ENCODE measurements at regions not wholly inside any gene's neighbourhood (a gene's known extent, or its start where the extent isn't known, plus 50 kb on each side); places are given as distances from the start of the nearest gene placed in this dataset.

GRCh38 chr10:43944381-43945093 is 295.9 kb upstream of the ZNF32 start:
- no peaks in the 10 kb centered on the region for H3K9me3 ChIP-seq (ENCODE audit: control insufficient read depth, low read length)
- no peak overlapping the region for H3K9ac ChIP-seq (ENCODE audit: low read length)
- H3K4me1 ChIP-seq (ENCODE audit: control insufficient read depth, insufficient read depth, low read length), result peaks cover 29% of the 10 kb centered on the region
- H3K36me3 ChIP-seq (ENCODE audit: control insufficient read depth, insufficient read depth, low read length), result no peaks in the 10 kb centered on the region
- no peaks in the 10 kb centered on the region for H3K27me3 ChIP-seq (ENCODE audit: control insufficient read depth, insufficient read depth, low read length)
- H3K4me3 ChIP-seq (ENCODE audit: low read length), result no peak overlapping the region

GRCh38 chr10:43943818-43944360 is 295.2 kb upstream of the ZNF32 start:
- H3K4me1 ChIP-seq (ENCODE audit: control insufficient read depth, insufficient read depth, low read length), result peaks cover 29% of the 10 kb centered on the region
- no peaks in the 10 kb centered on the region for H3K27me3 ChIP-seq (ENCODE audit: control insufficient read depth, insufficient read depth, low read length)
- H3K36me3 ChIP-seq (ENCODE audit: control insufficient read depth, insufficient read depth, low read length), result no peaks in the 10 kb centered on the region
- no peaks in the 10 kb centered on the region for H3K9me3 ChIP-seq (ENCODE audit: control insufficient read depth, low read length)
- no peak overlapping the region for H3K9ac ChIP-seq (ENCODE audit: low read length)
- H3K4me3 ChIP-seq (ENCODE audit: low read length), result no peak overlapping the region

GRCh38 chr10:43943119-43943817 is 294.6 kb upstream of the ZNF32 start:
- Histone ChIP-seq H3K4me3 (ENCODE audit: low read length) (no peak overlapping the region), H3K27me3 (ENCODE audit: control insufficient read depth, insufficient read depth, low read length) (no peaks in the 10 kb centered on the region), H3K9ac (ENCODE audit: low read length) (no peak overlapping the region), H3K36me3 (ENCODE audit: control insufficient read depth, insufficient read depth, low read length) (no peaks in the 10 kb centered on the region), H3K4me1 (ENCODE audit: control insufficient read depth, insufficient read depth, low read length) (peaks cover 29% of the 10 kb centered on the region), H3K9me3 (ENCODE audit: control insufficient read depth, low read length) (no peaks in the 10 kb centered on the region)

GRCh38 chr10:43942096-43942850 is 293.6 kb upstream of the ZNF32 start:
- H3K4me3 ChIP-seq (ENCODE audit: low read length), result no peak overlapping the region
- H3K36me3 ChIP-seq (ENCODE audit: control insufficient read depth, insufficient read depth, low read length), result no peaks in the 10 kb centered on the region
- H3K27me3 ChIP-seq (ENCODE audit: control insufficient read depth, insufficient read depth, low read length), result no peaks in the 10 kb centered on the region
- no peaks in the 10 kb centered on the region for H3K9me3 ChIP-seq (ENCODE audit: control insufficient read depth, low read length)
- peaks cover 29% of the 10 kb centered on the region for H3K4me1 ChIP-seq (ENCODE audit: control insufficient read depth, insufficient read depth, low read length)
- no peak overlapping the region for H3K9ac ChIP-seq (ENCODE audit: low read length)

- H3K4me1 ChIP-seq (ENCODE audit: control insufficient read depth, insufficient read depth, low read length), result peaks cover 29% of the 10 kb centered on the region
- H3K9ac ChIP-seq (ENCODE audit: low read length), result no peak overlapping the region
- no peaks in the 10 kb centered on the region for H3K36me3 ChIP-seq (ENCODE audit: control insufficient read depth, insufficient read depth, low read length)
- no peak overlapping the region for H3K4me3 ChIP-seq (ENCODE audit: low read length)
- H3K9me3 ChIP-seq (ENCODE audit: control insufficient read depth, low read length), result no peaks in the 10 kb centered on the region
- no peaks in the 10 kb centered on the region for H3K27me3 ChIP-seq (ENCODE audit: control insufficient read depth, insufficient read depth, low read length)
These were observed 292.5 kb upstream of the ZNF32 start for GRCh38 chr10:43940898-43941837.

GRCh38 chr10:43939939-43940820 is 291.5 kb upstream of the ZNF32 start:
- H3K36me3 ChIP-seq (ENCODE audit: control insufficient read depth, insufficient read depth, low read length), result no peaks in the 10 kb centered on the region
- H3K9me3 ChIP-seq (ENCODE audit: control insufficient read depth, low read length), result no peaks in the 10 kb centered on the region
- no peak overlapping the region for H3K9ac ChIP-seq (ENCODE audit: low read length)
- H3K27me3 ChIP-seq (ENCODE audit: control insufficient read depth, insufficient read depth, low read length), result no peaks in the 10 kb centered on the region
- no peak overlapping the region for H3K4me3 ChIP-seq (ENCODE audit: low read length)
- H3K4me1 ChIP-seq (ENCODE audit: control insufficient read depth, insufficient read depth, low read length), result peaks cover 29% of the 10 kb centered on the region

GRCh38 chr10:43939389-43939938 is 290.8 kb upstream of the ZNF32 start:
- H3K4me3 ChIP-seq (ENCODE audit: low read length), result no peak overlapping the region
- H3K9me3 ChIP-seq (ENCODE audit: control insufficient read depth, low read length), result no peaks in the 10 kb centered on the region
- H3K27me3 ChIP-seq (ENCODE audit: control insufficient read depth, insufficient read depth, low read length), result no peaks in the 10 kb centered on the region
- H3K36me3 ChIP-seq (ENCODE audit: control insufficient read depth, insufficient read depth, low read length), result no peaks in the 10 kb centered on the region
- peaks cover 29% of the 10 kb centered on the region for H3K4me1 ChIP-seq (ENCODE audit: control insufficient read depth, insufficient read depth, low read length)
- H3K9ac ChIP-seq (ENCODE audit: low read length), result no peak overlapping the region

- Histone ChIP-seq H3K27me3 (ENCODE audit: control insufficient read depth, insufficient read depth, low read length) (no peaks in the 10 kb centered on the region), H3K9ac (ENCODE audit: low read length) (no peak overlapping the region), H3K36me3 (ENCODE audit: control insufficient read depth, insufficient read depth, low read length) (no peaks in the 10 kb centered on the region), H3K4me1 (ENCODE audit: control insufficient read depth, insufficient read depth, low read length) (peaks cover 29% of the 10 kb centered on the region), H3K4me3 (ENCODE audit: low read length) (no peak overlapping the region), H3K9me3 (ENCODE audit: control insufficient read depth, low read length) (no peaks in the 10 kb centered on the region)
These were observed 290.1 kb upstream of the ZNF32 start for GRCh38 chr10:43938810-43939209.

GRCh38 chr10:43931308-43931930 is 282.7 kb upstream of the ZNF32 start:
- Histone ChIP-seq H3K9me3 (ENCODE audit: control insufficient read depth, low read length) (no peaks in the 10 kb centered on the region), H3K9ac (ENCODE audit: low read length) (no peak overlapping the region), H3K4me1 (ENCODE audit: control insufficient read depth, insufficient read depth, low read length) (no peaks in the 10 kb centered on the region), H3K27me3 (ENCODE audit: control insufficient read depth, insufficient read depth, low read length) (no peaks in the 10 kb centered on the region), H3K36me3 (ENCODE audit: control insufficient read depth, insufficient read depth, low read length) (no peaks in the 10 kb centered on the region), H3K4me3 (ENCODE audit: low read length) (no peak overlapping the region)

GRCh38 chr10:43930777-43931176 is 282.1 kb upstream of the ZNF32 start:
- no peak overlapping the region for H3K4me3 ChIP-seq (ENCODE audit: low read length)
- H3K36me3 ChIP-seq (ENCODE audit: control insufficient read depth, insufficient read depth, low read length), result no peaks in the 10 kb centered on the region
- no peaks in the 10 kb centered on the region for H3K27me3 ChIP-seq (ENCODE audit: control insufficient read depth, insufficient read depth, low read length)
- no peaks in the 10 kb centered on the region for H3K9me3 ChIP-seq (ENCODE audit: control insufficient read depth, low read length)
- H3K4me1 ChIP-seq (ENCODE audit: control insufficient read depth, insufficient read depth, low read length), result no peaks in the 10 kb centered on the region
- no peak overlapping the region for H3K9ac ChIP-seq (ENCODE audit: low read length)

Data from mucosa of stomach (tissue), 1 donor.